ENCODE measurements at regions not wholly inside any gene's neighbourhood (a gene's known extent, or its start where the extent isn't known, plus 50 kb on each side); places are given as distances from the start of the nearest gene placed in this dataset.

DNA sequence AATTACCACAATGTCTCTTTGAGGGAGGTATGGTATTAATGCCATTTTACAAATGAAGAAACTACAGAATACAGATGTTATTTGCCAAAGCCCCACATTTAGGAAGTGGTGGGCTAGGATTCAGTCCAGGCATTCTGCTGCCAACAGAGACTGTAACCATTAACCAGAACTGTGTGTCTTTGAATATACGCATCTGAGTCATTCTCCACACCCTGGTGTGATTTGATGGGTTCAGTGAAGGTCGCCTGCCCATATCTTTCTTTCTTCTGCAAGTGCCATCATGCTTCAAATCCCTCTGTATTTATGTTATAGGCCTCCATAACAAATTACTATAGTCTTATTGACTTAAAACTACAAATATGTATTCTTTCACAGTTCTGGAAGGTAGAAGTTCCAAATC lies 479.0 kb upstream of the DCC start:
- no peak for FAIRE-seq

DNA sequence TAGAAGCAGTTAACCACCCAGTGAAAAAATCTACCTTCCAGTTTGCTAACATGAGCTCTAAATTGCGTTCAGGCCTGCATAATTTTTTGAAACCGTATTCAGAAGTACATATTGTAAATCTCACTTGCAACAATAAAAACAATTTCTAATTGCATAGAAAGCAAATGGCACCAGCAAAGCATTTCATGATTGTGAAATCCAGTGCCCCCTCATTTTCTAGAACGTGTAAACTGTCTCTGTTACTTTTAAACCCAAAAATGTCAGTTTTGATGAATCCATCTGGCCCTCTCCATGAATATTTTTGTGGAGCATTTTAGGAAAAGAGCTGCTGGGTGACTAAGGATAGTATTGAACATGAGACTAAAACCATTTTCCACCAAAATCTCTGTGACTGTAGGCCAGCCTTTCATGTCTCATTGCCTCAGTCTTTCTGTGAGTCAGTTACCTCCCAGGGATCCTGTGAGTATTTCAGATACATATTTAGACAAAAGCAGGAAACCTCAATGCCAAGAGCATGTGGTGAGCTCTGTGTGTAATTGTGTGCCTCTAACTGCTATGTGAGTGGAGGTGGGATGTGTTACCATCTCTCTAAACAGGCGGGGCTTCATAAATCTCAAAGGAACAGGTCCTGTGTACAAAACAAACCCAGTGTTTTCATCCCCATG lies 477.8 kb upstream of the DCC start:
- no peak for FAIRE-seq

DNA sequence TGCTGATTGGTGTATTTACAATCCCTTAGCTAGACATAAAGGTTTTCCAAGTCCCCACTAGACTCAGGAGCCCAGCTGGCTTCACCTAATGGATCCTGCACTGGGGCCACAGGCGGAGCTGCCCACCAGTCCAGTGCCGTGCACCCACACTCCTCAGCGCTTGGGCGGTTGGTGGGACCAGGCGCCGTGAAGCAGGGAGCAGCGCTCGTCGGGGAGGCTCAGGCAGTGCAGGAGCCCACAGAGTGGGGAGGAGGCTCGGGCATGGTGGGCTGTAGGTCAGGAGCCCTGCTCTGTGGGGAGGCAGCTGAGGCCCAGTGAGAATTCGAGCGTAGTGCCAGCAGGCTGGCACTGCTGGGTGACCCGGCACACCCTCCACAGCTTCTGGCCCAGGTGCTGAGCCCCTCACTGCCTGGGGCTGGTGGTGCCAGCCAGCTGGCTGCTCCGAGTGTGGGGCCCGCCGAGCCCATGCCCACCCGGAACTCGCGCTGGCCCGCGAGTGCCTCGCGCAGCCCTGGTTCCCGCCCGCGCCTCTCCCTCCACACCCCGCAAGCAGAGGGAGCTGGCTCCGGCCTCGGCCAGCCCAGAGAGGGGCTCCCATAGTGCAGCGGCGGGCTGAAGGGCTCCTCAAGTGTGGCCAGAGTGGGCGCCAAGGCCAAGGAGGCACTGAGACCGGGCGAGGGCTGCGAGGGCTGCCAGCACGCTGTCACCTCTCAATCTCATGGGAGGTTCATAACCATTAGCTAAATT lies 475.6 kb upstream of the DCC start:
- no peak for FAIRE-seq

DNA sequence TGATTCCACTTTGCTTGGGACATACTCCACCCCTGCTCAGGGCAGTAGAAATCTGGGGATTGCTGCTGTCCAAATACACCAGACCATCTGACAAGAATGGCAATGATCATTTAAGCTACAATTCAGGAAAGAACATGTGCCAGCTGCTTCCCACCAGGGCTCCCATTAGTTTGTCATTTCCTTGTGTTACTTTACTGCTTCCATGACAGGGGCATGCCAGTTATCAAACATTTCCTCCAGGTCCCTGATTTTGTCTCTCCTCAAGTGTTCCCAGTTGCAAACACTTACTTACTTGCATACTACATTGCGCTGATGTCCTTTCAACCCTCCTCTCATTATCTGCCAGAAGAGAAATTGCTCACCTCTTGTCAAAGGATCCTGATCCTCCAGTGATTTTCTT lies 474.5 kb upstream of the DCC start:
- FAIRE-seq = no peak

DNA sequence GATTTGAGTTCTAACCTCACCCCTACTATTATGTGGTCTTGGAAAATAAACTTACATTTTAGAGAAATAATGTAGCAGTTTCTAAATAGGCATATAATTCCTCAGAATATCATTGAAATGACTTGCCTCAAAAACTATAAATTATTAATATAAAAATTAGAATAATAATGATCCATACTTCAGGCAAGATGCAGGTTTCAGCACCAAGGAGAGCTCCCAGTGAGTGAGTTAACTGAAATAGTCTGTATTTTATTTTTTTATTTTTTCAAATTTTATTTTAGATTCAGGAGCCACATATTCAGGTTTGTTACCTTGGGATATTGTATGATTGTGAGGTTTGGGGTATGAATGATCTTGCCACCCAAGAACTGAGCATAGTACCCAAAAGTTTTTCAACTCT lies 472.2 kb upstream of the DCC start:
- FAIRE-seq = no peak

DNA sequence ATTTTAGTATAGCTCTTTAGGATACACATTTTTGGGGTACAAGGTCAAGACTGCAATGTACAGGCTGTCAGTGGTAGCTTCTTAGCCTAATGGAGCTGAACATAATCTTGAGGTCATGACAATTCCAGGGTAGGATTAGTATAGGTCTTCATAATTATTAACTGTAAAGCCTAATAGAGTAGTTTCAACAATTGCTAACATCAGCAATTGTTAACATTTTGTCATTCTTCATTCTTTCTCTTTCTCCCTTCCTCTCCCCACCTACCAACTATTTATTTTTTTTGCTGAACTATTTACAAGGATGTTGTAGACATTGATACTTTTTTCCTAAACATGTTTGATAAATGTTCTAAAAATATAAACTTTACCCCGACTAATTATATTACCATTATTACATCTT lies 461.3 kb upstream of the DCC start:
- no peak for FAIRE-seq

DNA sequence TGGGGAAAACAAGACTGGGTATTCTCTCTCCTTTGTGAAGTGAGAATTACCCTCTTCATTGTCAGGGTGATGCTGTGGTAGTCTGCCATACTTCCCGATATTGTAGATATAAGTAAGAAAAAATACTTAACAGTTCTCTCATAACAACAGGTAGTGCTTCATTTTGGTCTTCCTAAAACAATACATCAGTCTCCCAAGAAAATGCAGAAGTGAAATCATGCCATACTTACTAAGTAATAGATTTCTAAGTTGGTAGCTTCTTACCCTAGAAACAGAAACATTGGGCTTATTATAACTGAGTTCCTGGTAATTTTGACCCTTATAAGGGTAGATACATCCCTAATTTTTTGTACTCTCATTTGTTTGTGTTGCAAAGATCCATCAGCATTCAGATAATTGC lies 460.7 kb upstream of the DCC start:
- no peak for FAIRE-seq

DNA sequence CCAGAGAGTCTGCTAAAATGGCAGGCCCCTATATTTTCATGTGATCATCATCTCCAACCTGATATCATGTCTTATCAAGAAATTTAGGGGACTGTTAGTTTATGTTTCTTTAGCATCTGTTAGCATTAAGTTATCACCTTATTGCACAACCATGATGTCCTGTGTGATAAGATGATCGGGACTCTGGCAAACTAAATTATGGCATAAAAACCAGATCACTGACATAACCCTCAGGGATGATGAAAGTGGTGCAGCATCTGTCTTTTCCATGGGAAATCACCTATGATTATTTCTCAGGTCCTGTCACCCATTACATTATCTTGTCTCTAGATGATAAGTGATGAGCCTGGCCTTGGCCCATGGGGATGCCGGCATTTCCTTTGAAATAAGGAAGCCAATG lies 458.6 kb upstream of the DCC start:
- no peak for FAIRE-seq

DNA sequence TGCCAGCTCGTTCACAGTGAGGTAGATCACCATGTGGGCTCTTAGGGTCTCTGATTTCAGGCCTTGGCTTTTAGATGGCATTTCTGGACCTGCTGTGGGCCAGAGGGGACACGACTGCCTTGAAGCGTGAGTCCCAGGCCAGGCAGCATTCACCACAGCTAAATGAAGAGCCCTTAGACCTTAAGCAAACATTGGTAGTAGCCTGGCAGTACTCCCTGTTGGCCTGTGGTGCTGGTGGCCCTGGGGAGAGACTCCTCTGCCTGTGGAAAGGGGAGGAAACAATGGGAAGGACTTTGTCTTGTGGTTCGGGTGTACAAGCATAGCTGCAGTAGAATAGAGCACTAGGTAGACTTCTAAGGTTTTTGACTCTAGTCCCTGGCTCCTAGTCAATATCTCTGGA lies 456.0 kb upstream of the DCC start:
- FAIRE-seq = no peak

DNA sequence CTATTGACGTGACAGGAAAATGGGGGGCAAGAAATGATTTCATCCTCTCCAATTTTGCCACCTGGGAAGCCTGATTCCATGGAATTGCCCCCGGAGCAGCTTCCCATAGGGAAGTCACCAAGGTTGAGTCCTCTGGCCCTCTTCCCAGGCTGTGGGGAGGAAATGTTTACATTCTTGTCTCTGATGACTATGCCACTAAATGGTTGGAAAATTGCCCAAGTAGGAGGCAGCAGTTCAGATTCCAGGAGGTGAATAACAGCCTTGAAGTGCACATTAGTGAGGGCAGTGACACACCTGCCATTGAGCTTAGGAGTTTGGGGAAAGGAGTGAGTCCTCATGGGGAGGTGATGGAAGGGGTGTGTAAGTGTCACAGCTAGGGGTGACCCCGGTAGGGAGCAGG lies 449.2 kb upstream of the DCC start:
- FAIRE-seq = no peak

DNA sequence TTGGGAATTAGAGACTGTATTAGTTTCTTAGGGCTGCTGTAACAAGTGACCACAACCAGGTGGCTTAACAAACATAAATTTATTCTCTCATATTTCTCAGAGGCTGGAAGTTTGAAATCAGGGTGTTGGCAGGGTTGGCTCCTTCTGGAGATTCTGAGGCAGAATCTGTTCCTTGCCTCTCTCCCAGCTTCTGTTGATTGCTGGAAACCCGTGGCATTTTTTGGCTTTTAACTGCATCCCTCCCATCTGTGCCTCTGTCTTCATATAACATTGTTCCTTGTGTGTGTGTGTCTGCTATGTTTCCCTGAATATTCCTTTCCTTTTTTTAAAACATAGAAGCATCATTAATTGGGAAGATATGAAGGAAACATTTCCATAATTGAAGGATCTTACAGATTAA lies 448.1 kb upstream of the DCC start:
- no peak for FAIRE-seq

DNA sequence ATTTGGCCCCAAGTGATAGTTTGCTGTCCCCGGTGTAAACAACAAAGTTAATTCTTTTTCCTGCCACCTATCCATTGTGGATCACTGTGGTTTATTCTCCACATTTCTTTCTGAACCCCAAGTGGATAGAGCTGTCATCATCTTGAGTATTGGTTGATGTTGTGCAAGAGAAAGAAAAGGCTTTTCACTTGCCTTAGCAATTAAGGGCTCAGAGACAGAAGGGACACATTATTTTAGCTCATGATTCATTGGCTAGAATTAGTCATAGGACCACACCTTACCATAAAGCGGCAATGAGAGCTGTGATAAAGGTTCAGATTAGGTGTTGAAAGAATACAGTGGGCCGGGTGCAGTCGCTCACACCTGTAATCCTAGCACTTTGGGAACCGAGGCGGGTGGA lies 442.1 kb upstream of the DCC start:
- FAIRE-seq = no peak

DNA sequence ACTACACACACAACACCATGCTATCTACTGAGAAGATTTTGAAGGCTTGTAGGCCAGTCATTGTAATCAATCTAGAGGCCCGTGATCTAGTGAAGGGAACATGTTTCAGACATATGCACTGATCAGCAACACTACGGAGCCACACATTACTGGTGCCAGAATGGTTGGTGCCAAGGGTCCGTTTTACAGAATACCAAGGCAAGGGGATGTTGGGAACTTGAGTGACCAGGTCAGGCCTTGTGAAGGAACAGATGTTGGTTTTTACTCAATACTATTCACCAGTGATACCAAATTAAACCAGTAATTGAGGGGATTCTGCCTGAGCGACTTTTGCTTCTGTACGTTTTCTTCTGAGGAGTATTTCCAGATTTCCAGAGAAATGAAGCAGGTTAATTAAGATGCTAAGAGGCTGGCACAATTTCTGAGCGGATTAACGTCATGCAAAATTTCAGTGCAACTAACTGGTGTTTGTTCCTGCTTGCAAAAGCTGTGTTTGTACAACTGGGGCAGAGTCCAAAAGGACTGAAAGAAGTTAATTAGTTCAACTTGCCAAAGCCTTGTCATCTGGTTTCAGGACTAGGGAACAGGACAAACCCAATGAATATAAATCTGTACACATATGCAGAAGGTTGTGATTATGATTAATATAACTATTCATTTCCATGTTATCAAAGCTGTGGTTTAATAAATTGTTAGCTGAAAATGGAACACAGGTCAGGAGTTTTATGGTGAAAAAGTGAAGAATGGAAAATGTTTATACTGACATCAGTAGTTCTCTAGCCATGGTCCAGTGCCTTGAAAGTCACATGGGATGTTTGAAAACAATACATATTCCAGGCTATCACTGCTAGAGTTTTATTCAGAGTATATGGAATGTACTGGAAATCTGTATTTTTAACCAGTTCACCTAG lies 432.1 kb upstream of the DCC start:
- no peak for FAIRE-seq

DNA sequence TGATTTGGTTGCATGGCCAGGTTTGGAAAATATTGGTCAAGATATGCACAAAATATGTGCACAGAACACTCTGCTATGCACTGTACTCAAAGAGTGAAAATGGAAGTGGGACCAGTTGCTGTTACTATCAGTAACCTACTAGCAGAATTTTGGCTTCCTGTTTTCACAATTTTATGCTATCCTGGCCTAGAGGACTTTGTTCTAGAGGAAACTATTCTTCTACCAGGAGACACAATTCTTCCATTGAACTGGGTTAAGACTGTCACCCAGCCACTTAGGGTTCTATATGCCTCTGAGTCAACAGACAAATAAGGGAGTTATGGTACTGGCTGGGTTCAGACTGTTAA lies 431.4 kb upstream of the DCC start:
- FAIRE-seq = no peak

DNA sequence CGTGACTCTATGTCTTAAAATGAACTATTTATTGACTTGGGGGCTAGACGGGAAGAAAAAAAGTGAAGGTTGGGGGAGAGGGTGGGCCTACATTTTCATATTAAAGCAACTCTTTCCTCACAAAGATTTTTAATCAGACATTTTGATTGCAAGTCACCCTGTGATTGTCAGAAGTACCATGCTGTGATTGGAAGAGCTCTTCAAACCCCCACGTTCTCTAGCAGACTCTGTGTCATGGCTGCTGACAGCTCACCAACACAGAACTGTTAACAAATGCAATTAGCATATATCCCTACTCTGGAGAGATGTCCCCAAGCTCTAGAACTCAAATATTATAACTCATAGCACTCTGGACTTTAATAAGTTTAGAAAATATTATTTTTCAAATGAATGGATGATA lies 428.4 kb upstream of the DCC start:
- FAIRE-seq = no peak

DNA sequence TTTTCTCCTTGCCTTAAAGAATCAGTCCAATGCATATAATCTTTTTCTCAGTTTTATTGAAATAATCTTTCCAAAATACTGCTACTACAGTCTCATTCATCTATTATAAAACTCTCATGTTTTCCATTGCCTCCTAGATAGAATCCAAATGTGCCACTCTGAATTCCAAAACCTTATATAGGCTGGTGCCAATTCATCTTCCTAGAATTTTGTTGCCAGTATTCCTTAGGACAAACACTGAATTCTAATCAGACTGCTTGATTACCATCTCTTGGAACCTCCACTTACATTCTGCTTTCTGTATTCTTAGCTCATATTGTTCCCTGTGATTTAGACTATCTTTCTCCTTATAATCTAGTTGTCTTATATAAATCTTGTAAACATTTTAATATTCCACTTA lies 427.6 kb upstream of the DCC start:
- no peak for FAIRE-seq

DNA sequence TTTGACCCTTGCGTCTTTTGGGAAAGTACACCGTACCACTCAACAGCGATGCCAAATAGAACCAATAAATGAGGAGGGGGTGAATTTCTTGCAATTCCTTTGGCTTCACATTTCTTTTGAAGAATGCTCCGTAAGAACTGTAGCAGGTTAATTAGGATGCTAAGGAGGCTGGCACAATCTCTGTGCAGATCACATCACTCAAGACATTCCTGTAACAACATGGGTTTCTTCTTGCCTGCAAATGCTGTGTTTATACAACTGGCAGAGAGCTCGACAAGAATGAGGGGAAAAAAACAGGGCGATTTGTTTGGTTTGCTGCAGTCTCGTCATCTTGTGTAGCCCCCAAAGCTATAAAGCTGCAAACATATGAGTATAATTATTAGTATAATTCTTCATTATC lies 424.8 kb upstream of the DCC start:
- no peak for FAIRE-seq

DNA sequence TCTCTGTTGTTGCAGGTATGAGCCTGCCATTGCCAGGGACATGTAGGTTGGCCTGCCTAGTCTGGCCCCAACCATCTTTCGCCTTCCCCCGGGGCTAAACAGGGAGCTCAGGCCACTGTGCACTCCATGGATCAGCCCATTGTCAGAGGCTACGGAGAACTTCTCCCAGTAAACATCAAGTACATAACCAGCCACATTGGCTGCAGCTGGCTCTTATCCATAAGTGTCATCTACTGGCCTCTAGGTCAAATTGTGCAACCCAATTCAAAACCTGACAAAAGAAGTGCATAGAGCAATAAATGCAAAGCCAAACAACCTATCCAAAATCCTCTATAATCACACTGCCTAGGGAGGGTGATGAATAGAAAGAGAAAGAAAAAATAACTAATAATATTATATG lies 418.1 kb upstream of the DCC start:
- FAIRE-seq = no peak

DNA sequence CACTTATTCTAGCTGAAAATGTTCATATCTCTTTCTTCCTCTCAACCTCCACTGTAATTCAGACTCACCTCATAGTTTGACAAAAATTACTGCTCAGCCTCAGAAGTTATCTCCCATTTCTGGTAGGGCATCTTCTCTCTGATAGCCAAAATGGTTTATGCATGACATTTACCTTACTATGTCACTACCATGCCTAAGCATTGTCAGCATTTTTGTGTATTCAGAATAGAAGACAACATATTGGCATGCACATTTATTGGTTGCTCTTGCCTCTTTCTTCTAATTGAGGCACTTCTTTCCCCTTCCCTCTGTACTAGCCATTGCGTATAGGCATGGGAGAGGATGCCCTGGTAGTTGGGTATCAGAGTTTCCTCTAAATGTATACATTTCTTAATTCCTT lies 406.1 kb upstream of the DCC start:
- no peak for FAIRE-seq

DNA sequence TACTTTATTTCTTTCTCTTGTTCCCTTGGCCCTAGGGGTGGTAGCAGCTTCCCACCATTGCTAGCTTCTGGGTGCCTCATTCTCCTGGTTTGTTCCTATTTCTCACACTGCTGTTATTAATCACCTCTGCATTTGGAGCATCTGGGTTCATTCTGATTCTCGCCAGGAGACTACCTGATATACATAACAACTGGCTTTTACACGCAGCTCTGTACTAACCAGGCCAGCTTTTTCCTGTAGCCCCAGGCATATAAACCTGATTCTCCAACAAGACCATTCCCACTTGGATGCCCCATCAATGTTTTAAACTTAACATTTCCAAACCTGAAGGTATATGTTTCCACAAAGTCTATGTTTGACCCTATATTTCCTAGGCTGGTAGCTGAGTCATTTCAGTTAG lies 403.9 kb upstream of the DCC start:
- no peak for FAIRE-seq

DNA sequence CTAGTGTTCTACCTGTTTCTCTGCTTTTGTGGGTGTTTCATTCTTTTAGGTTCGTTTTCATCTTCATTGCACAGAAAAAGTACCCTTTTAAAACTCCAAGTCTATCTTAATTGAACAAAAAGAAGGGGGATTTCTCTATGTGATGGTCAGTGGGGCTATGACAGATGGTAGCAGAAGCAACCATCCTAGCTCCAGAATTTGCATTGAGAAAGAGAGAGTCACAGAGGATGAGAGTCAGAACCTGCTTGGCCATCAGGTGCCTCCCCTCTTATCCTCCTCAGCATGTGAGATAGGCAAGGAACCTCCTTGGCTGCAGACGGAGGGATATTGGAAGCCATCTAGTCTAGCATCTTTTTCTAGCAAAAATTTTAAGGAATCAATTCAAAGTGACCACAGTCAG lies 398.0 kb upstream of the DCC start:
- no peak for FAIRE-seq

DNA sequence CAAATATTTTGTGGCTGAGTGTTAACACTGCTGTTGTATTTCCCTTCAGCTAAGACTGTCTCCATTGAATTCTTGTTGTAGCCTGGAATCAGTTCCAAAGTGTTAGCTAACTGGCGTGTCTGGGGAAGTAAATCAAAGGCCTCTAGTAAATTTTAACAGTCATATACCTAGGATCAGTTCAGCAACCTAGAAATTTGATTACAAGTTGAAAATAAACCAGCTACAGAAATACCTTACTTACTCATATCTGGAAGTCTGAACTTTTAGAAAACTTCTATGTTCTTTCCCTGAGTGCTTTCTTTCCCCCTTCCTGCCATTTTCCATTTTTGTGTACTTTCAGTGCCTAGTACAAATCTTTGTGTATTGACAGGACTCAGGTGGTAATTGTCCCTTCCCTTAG lies 396.7 kb upstream of the DCC start:
- FAIRE-seq = no peak

DNA sequence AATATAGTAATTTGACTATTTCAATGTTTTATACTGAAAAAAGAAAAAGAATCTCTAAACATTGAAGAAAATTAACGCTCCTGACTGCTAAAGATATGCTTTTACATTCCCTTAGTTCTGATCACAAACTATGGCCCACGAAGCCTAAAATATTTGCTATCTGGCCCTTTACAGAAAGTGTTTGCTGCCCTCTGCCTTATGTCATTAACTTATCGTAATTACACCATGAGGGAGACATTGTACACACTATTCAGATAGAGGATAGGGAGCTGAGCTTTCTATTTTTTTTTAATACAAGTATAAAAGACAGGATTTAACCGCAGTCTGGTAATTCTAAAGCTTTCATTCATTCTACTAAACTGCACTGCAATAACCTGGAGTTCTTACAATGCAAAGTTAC lies 393.1 kb upstream of the DCC start:
- FAIRE-seq = no peak

DNA sequence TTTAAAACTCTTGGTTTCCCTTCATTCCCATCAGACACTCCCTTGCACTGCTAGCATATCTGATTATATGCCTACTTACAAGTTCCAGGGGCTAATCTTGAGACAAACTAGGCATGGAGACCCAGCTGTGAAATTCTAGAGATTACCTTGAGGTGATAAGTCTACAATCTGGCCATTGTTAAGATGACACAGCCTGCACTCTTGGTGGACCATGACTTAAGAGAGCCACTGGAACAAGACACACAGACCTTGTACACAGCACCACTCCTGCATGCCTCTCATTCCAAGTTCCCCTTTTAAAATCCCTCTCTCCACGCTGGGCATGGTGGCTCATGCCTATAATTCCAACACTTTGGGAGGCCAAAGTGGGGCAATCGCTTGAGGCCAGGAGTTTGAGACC lies 387.2 kb upstream of the DCC start:
- no peak for FAIRE-seq

Data from endometrium (tissue), 2 donors.